Eye (tissue), 1 donor: ENCODE measurements at regions not wholly inside any gene's neighbourhood (a gene's known extent, or its start where the extent isn't known, plus 50 kb on each side); places are given as distances from the start of the nearest gene placed in this dataset.

Experiments used
- DNase-seq: peaks from one replicate; pipeline ENCODE4 v3.0.0-alpha.2; 2015

- peak; percentile 66 for DNase-seq
Observed at GRCh38 chr4:81921751-81922159, 450.0 kb upstream of the RASGEF1B start.

DNA sequence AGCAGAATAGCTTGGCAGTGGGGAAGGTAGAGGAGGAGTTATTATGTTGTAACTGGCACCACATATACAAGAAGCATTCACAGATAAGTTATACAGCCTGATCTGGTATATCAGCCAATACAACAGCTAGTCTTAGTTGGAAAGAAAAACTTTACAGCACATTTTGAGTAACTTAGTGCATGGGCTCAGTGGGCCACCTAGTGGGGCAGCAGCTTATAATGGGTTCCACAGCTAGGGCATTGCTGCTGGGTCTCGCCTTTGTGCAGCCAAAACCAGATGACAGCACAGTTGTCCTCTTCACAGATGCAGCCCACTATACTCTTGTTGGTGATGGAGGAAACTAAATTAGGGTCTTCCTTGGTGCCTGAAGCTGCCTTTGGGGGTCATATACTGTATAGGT is 448.1 kb upstream of the RASGEF1B start:
- no peak for DNase-seq

- peak; percentile 24 for DNase-seq
Observed at GRCh38 chr4:81919223-81919622, 447.5 kb upstream of the RASGEF1B start.

- no peak for DNase-seq
Observed at GRCh38 chr4:81915430-81915829, 443.7 kb upstream of the RASGEF1B start.

GRCh38 chr4:81914623-81915022 is 442.9 kb upstream of the RASGEF1B start:
- DNase-seq, result no peak

- DNase-seq, result peak; percentile 84
Observed at GRCh38 chr4:81913427-81913879, 441.7 kb upstream of the RASGEF1B start.

- no peak for DNase-seq
Observed at GRCh38 chr4:81912376-81913030, 440.8 kb upstream of the RASGEF1B start.

DNA sequence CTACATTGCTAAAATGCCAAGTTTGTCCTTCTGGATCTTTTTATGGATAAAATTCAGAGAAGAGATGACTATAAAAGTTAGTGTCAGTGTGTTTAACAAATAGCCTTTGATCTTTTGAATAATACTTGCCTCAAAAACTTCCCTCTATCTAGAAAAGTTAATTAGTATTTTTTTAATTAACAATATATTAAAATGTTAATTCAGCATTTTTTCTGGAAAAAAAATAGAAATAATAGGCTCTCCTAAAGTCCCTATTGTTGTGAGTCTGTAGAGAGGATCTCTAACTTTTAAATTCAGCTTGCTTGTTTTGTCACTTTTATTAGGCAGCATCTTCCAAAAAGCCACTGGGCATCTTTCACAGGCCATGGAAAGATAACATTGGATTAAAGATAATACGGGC is 435.2 kb upstream of the RASGEF1B start:
- DNase-seq, result no peak

GRCh38 chr4:81905971-81906370 is 434.3 kb upstream of the RASGEF1B start:
- no peak for DNase-seq

- no peak for DNase-seq
Observed at GRCh38 chr4:81904121-81904520, 432.4 kb upstream of the RASGEF1B start.

DNA sequence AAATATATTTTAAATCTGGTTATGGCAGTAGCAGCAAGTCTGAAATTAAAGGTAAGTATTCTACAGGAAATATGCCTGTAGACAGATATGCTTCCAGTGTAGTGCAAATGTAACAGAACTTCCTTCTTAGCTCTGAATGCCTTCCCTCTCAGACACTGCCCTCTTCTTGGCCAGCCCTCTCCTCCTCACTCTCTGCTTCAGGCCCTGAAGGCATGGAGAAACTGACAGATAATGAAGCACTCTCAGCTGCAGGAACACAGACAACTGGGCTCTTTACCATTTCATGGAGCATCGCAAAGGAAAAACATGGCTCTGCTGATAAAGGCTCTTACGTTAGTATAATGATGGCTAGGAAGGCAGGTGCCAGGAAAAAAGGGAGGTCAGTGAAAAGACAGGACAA is 431.5 kb upstream of the RASGEF1B start:
- no peak for DNase-seq

GRCh38 chr4:81898862-81899504 is 427.3 kb upstream of the RASGEF1B start:
- DNase-seq, result peak; percentile 30

- no peak for DNase-seq
Observed at GRCh38 chr4:81896936-81897335, 425.2 kb upstream of the RASGEF1B start.

- peak; percentile 79 for DNase-seq
Observed at GRCh38 chr4:81891005-81891996, 419.6 kb upstream of the RASGEF1B start.

- DNase-seq, result no peak
Observed at GRCh38 chr4:81884986-81885385, 413.3 kb upstream of the RASGEF1B start.

GRCh38 chr4:81883530-81884450 is 412.1 kb upstream of the RASGEF1B start:
- DNase-seq, result no peak

- no peak for DNase-seq
Observed at GRCh38 chr4:81883004-81883403, 411.3 kb upstream of the RASGEF1B start.

- DNase-seq, result no peak
Observed at GRCh38 chr4:81881855-81882621, 410.3 kb upstream of the RASGEF1B start.

- DNase-seq, result no peak
Observed at GRCh38 chr4:81876106-81876505, 404.4 kb upstream of the RASGEF1B start.

DNA sequence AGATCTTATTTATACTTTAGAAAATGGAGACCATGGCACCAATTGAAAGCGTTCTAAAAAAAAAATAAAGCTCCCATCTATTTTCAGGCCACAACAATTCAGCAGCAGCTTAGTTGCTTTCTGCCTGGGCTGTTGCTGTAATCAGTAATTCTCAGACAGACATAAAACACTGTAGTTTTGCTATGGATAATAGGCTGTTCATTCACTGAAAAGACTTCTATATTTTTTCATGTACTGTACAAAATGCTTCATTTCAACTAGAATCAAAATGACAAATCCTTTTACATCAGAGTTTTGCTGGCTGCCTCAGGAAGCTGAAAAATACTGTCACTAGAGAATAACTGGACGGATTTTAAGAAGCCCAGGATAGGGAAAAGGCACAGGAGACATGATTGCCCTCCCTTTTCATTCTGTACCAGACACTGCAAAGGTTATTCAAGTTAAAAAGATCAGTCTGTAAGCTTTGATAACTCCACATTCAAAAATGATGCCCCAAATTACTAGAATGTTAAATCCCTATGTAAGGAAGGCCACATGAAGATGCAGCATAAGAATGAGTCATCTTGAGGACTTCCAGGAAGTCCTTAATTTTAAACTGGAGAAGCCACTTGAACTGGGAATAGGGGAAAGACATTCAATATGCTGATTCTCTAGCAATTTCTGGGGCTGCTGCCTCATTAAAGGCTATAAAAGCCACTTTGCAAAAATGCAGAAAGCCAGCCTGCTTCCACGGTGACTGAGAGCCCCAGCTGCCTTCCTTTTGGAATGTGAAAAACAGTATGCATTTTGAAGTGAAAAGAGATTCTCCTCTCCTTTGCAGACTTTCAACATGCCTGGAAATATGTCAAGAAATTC is 403.2 kb upstream of the RASGEF1B start:
- peak; percentile 39 for DNase-seq
